T47D (cell line): ENCODE measurements at regions not wholly inside any gene's neighbourhood (a gene's known extent, or its start where the extent isn't known, plus 50 kb on each side); places are given as distances from the start of the nearest gene placed in this dataset.

Source experiments
- DNase-seq, 2 experiments: peaks; one replicate each; pipeline versions ENCODE4 v3.0.0 to v3.0.0-alpha.2; 2011 to 2012; ENCODE audit warnings: low read depth in 1 of 2, low spot score in 1 of 2
- JUND ChIP-seq: IDR thresholded peaks from 2 replicates; pipeline ENCODE4 v1.6.1; 2012; ENCODE audit warnings: low read depth
- in situ Hi-C: cut with HindIII; loops from 2 replicates; pipeline ENCODE4 v1.10.0; 2016; ENCODE audit warnings: low sequenced_read_pairs, low pct_unique_long_range_greater_than_20kb

GRCh38 chr20:6857927-6858326 is 90.4 kb downstream of the BMP2 start:
- in situ Hi-C loops, result no loop called here

GRCh38 chr20:6863355-6863754 is 95.9 kb downstream of the BMP2 start:
- no peak for TF ChIP-seq JUND
- in situ Hi-C loops, result no loop called here
- DNase-seq, result no peak

More at GRCh38 chr20:6857927-6858326, 90.4 kb downstream of the BMP2 start:
- no peak for DNase-seq
- TF ChIP-seq JUND, result no peak

- in situ Hi-C loops, result no loop called here
- TF ChIP-seq JUND, result no peak
- DNase-seq, result no peak
Measured at GRCh38 chr20:6863798-6864201, 96.3 kb downstream of the BMP2 start.

- no peak for DNase-seq
- in situ Hi-C loops, result no loop called here
- TF ChIP-seq JUND, result no peak
Measured at GRCh38 chr20:6864740-6865139, 97.3 kb downstream of the BMP2 start.

- in situ Hi-C loops, result no loop called here
- no peak for DNase-seq
- TF ChIP-seq JUND, result no peak
Measured at GRCh38 chr20:6866741-6867140, 99.3 kb downstream of the BMP2 start.

GRCh38 chr20:6868861-6869260 is 101.4 kb downstream of the BMP2 start:
- no peak for DNase-seq
- in situ Hi-C loops, result no loop called here
- no peak for TF ChIP-seq JUND

- TF ChIP-seq JUND, result no peak
- in situ Hi-C loops, result no loop called here
- DNase-seq, result no peak
Measured at GRCh38 chr20:6870559-6870958, 103.1 kb downstream of the BMP2 start.

GRCh38 chr20:6877633-6878032 is 110.1 kb downstream of the BMP2 start:
- no peak for DNase-seq
- in situ Hi-C loops, result no loop called here
- TF ChIP-seq JUND, result no peak

- in situ Hi-C loops, result no loop called here
- no peak for DNase-seq
- no peak for TF ChIP-seq JUND
Measured at GRCh38 chr20:6882561-6883291, 115.2 kb downstream of the BMP2 start.

GRCh38 chr20:6884114-6884513 is 116.6 kb downstream of the BMP2 start:
- no peak for DNase-seq
- in situ Hi-C loops, result no loop called here
- no peak for TF ChIP-seq JUND

GRCh38 chr20:6886065-6886729 is 118.7 kb downstream of the BMP2 start:
- DNase-seq, result no peak
- TF ChIP-seq JUND, result no peak
- in situ Hi-C loops, result no loop called here

- no peak for DNase-seq
- in situ Hi-C loops, result no loop called here
- TF ChIP-seq JUND, result no peak
Measured at GRCh38 chr20:6887966-6888365, 120.5 kb downstream of the BMP2 start.

GRCh38 chr20:6888736-6889395 is 121.4 kb downstream of the BMP2 start:
- DNase-seq, result no peak
- in situ Hi-C loops, result no loop called here
- no peak for TF ChIP-seq JUND

GRCh38 chr20:6892724-6893123 is 125.2 kb downstream of the BMP2 start:
- TF ChIP-seq JUND, result no peak
- DNase-seq, result no peak
- in situ Hi-C loops, result no loop called here
